Fibroblast of lung (primary cell): ENCODE measurements at regions not wholly inside any gene's neighbourhood (a gene's known extent, or its start where the extent isn't known, plus 50 kb on each side); places are given as distances from the start of the nearest gene placed in this dataset.
A peak's percentile ranks its signal among the peaks of the same experiment; 100 is the strongest.

Experiments
- DNase-seq, 2 donors: peaks; one replicate each; pipeline versions ENCODE4 v3.0.0 to v3.0.0-alpha.2; 2010; ENCODE audit warnings: low read depth in 2 of 2
- H2AFZ ChIP-seq: 2 replicates; pipeline ENCODE4 v1.5.1; 2012; ENCODE audit warnings: low read length, control low read depth, inconsistent platforms
- H3K27ac ChIP-seq: 2 replicates; pipeline ENCODE4 v1.5.1; 2011; ENCODE audit warnings: low read length, control low read depth; ENCODE audit not compliant: insufficient read depth
- H3K27me3 ChIP-seq: 2 replicates; pipeline ENCODE4 v1.5.1; 2011; ENCODE audit warnings: mild to moderate bottlenecking, low read length; ENCODE audit not compliant: control insufficient read depth, insufficient read depth
- H3K36me3 ChIP-seq: 2 replicates; pipeline ENCODE4 v1.5.1; 2011; ENCODE audit warnings: low read length; ENCODE audit not compliant: control insufficient read depth, insufficient read depth
- H3K4me1 ChIP-seq: 2 replicates; pipeline ENCODE4 v1.5.1; 2011; ENCODE audit warnings: low read length; ENCODE audit not compliant: control insufficient read depth, insufficient read depth; ENCODE audit errors: extremely low read depth
- H3K4me2 ChIP-seq: 2 replicates; pipeline ENCODE4 v1.5.1; 2011; ENCODE audit warnings: low read length, control low read depth; ENCODE audit not compliant: insufficient read depth; ENCODE audit errors: extremely low read depth
- H3K4me3 ChIP-seq, 4 experiments: fragments of 200-600 bp in 1 of 4; sonication (generic) in 1 of 4; replicated peaks in 1 of 4; 2 replicates each; pipeline ENCODE4 v1.5.1; 2011 to 2016; ENCODE audit warnings: low read length in 4 of 4, low read depth in 3 of 4, mild to moderate bottlenecking in 3 of 4, control low read depth in 2 of 4, inconsistent platforms in 1 of 4, mixed read lengths in 1 of 4; ENCODE audit not compliant: insufficient read depth in 1 of 4; ENCODE audit errors: control extremely low read depth in 1 of 4
- H3K79me2 ChIP-seq: 2 replicates; pipeline ENCODE4 v1.5.1; 2012; ENCODE audit warnings: mild to moderate bottlenecking, low read length, inconsistent platforms; ENCODE audit not compliant: control insufficient read depth, insufficient read depth
- H3K9ac ChIP-seq: 2 replicates; pipeline ENCODE4 v1.5.1; 2011; ENCODE audit warnings: mild to moderate bottlenecking, low read length, control low read depth; ENCODE audit not compliant: insufficient read depth
- H3K9me3 ChIP-seq: 2 replicates; pipeline ENCODE4 v1.5.1; 2012; ENCODE audit warnings: low read depth, low read length; ENCODE audit not compliant: control insufficient read depth, insufficient read depth
- H4K20me1 ChIP-seq: 2 replicates; pipeline ENCODE4 v1.5.1; 2011; ENCODE audit warnings: low read length; ENCODE audit not compliant: control insufficient read depth, insufficient read depth; ENCODE audit errors: extremely low read depth
- CTCF ChIP-seq, 2 donors: IDR thresholded peaks in 1 of 2; conservative IDR thresholded peaks in 1 of 2; 1 replicate in 1 of 2; 2 replicates in 1 of 2; pipeline ENCODE4 v1.5.1; 2011 to 2012; ENCODE audit warnings: low read length in 2 of 2, control low read depth in 1 of 2, inconsistent platforms in 1 of 2, low read depth in 1 of 2, mild to moderate bottlenecking in 1 of 2
- EZH2 ChIP-seq: IDR thresholded peaks from 2 replicates; pipeline ENCODE4 v1.5.1; 2012; ENCODE audit warnings: low read length, control low read depth, mild to moderate bottlenecking; ENCODE audit errors: missing control alignments

- H3K27ac ChIP-seq, result no peak overlapping the region
- no peak for DNase-seq
- peaks cover 3% of the 10 kb centered on the region for H3K36me3 ChIP-seq
- no peak overlapping the region for H3K4me2 ChIP-seq
- H3K9ac ChIP-seq, result no peak overlapping the region
- no peak overlapping the region for H2AFZ ChIP-seq
- no peak for TF ChIP-seq CTCF (conservative IDR thresholded peaks at IDR 0.05 in 1 of 2, IDR thresholded peaks at IDR 0.05 in 1 of 2; ENCODE audit: low read depth in 1 of 2, low read length in 2 of 2)
- TF ChIP-seq EZH2, result no peak
- H3K27me3 ChIP-seq, result no peaks in the 10 kb centered on the region
- no peak overlapping the region for H3K4me3 ChIP-seq
- H3K9me3 ChIP-seq, result no peaks in the 10 kb centered on the region
- H4K20me1 ChIP-seq, result no peaks in the 10 kb centered on the region
- H3K4me1 ChIP-seq, result peaks cover 21% of the 10 kb centered on the region
- peaks cover 78% of the 10 kb centered on the region for H3K79me2 ChIP-seq
Observed at GRCh38 chr22:46050451-46050845, 73.5 kb upstream of the WNT7B start.

GRCh38 chr22:46050916-46051614 is 74.1 kb upstream of the WNT7B start:
- no peak overlapping the region for H3K4me3 ChIP-seq
- no peaks in the 10 kb centered on the region for H4K20me1 ChIP-seq
- DNase-seq, result no peak
- TF ChIP-seq EZH2 (no peak), CTCF (conservative IDR thresholded peaks at IDR 0.05 in 1 of 2, IDR thresholded peaks at IDR 0.05 in 1 of 2; ENCODE audit: low read depth in 1 of 2, low read length in 2 of 2) (no peak)
- no peaks in the 10 kb centered on the region for H3K27me3 ChIP-seq
- no peak overlapping the region for H3K4me2 ChIP-seq
- peaks cover 22% of the 10 kb centered on the region for H3K4me1 ChIP-seq
- H3K9ac ChIP-seq, result no peak overlapping the region
- H3K9me3 ChIP-seq, result no peaks in the 10 kb centered on the region
- no peak overlapping the region for H2AFZ ChIP-seq
- peaks cover 3% of the 10 kb centered on the region for H3K36me3 ChIP-seq
- peaks cover 78% of the 10 kb centered on the region for H3K79me2 ChIP-seq
- no peak overlapping the region for H3K27ac ChIP-seq

GRCh38 chr22:46051646-46052045 is 74.7 kb upstream of the WNT7B start:
- DNase-seq, result no peak
- Histone ChIP-seq H2AFZ (no peak overlapping the region), H3K27me3 (no peaks in the 10 kb centered on the region), H3K9me3 (no peaks in the 10 kb centered on the region), H3K79me2 (peaks cover 78% of the 10 kb centered on the region), H3K4me1 (peaks cover 22% of the 10 kb centered on the region), H3K4me2 (no peak overlapping the region), H3K36me3 (peaks cover 3% of the 10 kb centered on the region), H3K4me3 (no peak overlapping the region), H4K20me1 (no peaks in the 10 kb centered on the region), H3K9ac (no peak overlapping the region), H3K27ac (peak overlapping the region; percentile 62)
- TF ChIP-seq CTCF (conservative IDR thresholded peaks at IDR 0.05 in 1 of 2, IDR thresholded peaks at IDR 0.05 in 1 of 2; ENCODE audit: low read depth in 1 of 2, low read length in 2 of 2), result no peak
- no peak for TF ChIP-seq EZH2
